ENCODE measurements at regions not wholly inside any gene's neighbourhood (a gene's known extent, or its start where the extent isn't known, plus 50 kb on each side); places are given as distances from the start of the nearest gene placed in this dataset.

DNA sequence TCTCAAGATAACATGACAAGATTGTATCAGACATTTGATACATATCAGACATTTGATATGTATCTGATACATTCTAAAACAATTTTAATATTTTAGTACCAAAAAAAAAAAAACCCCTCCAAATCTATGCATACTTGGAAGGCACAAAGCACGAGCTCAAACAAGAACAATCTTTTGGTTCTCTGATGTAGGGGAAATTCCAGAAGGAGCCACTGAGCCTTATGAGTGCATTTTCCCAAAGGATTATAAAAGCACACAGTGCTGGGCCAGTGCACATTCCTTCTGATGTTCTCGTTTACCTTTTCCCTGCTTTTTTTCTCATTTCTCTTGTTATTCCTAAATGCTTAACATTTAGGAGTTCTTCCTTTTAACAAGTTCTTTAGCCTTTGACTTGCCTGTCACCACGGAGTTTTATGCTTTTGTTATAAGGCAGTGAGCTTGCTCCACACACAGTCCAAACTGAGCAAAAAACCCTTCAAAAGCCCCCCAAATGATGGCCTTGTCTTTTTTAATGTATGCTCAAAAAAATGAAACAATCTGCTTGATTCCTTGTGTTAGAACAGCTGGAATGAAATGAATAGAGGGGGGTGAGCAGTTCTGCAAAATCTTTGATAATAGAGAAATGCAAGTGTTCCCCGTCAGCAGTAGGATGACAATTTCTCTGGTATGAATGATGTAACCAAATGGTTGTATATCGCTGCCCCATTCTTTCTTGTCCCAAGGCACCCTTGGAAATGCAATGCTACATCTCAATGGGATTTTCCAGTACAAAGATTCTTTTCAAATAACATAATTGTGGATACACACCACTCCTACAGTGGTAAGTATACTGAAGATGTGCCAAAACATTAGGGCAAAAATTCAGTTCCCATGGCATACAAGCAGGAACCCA, 597.2 kb upstream of the ZEB2 start:
- no peak for TF ChIP-seq POLR2A (IDR thresholded peaks at IDR 0.05)
- TF ChIP-seq, protein P1, sequence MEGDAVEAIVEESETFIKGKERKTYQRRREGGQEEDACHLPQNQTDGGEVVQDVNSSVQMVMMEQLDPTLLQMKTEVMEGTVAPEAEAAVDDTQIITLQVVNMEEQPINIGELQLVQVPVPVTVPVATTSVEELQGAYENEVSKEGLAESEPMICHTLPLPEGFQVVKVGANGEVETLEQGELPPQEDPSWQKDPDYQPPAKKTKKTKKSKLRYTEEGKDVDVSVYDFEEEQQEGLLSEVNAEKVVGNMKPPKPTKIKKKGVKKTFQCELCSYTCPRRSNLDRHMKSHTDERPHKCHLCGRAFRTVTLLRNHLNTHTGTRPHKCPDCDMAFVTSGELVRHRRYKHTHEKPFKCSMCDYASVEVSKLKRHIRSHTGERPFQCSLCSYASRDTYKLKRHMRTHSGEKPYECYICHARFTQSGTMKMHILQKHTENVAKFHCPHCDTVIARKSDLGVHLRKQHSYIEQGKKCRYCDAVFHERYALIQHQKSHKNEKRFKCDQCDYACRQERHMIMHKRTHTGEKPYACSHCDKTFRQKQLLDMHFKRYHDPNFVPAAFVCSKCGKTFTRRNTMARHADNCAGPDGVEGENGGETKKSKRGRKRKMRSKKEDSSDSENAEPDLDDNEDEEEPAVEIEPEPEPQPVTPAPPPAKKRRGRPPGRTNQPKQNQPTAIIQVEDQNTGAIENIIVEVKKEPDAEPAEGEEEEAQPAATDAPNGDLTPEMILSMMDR (IDR thresholded peaks at IDR 0.05), result no peak
- no peaks in the 10 kb centered on the region for H3K4me1 ChIP-seq
- H3K4me3 ChIP-seq, result no peak overlapping the region
- no peak overlapping the region for H3K27ac ChIP-seq
- DNase-seq, result no peak
- no peaks in the 10 kb centered on the region for H3K27me3 ChIP-seq
- no peaks in the 10 kb centered on the region for H3K9me3 ChIP-seq
- H3K36me3 ChIP-seq, result no peaks in the 10 kb centered on the region

DNA sequence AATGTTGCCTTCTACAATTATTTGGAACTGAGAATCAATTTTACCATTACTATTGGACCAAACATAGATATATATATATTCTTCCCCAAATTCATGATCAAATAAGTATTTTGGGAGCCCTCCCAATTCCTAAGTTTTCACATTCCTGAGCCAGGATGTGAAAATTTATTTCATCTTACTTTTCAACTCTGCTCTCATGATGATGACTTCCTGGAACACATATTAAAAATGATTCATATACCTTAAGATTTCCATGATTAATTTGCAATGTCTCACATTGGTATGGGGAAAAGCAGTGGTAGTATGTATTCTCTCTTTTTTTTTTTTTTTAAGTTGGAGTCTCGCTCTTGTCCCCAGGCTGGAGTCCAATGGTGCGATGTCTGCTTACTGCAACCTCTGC, 596.1 kb upstream of the ZEB2 start:
- H3K4me1 ChIP-seq, result no peaks in the 10 kb centered on the region
- H3K36me3 ChIP-seq, result no peaks in the 10 kb centered on the region
- DNase-seq, result no peak
- H3K9me3 ChIP-seq, result no peaks in the 10 kb centered on the region
- TF ChIP-seq, protein P1 (IDR thresholded peaks at IDR 0.05), result no peak
- TF ChIP-seq POLR2A (IDR thresholded peaks at IDR 0.05), result no peak
- no peak overlapping the region for H3K27ac ChIP-seq
- H3K4me3 ChIP-seq, result no peak overlapping the region
- no peaks in the 10 kb centered on the region for H3K27me3 ChIP-seq

DNA sequence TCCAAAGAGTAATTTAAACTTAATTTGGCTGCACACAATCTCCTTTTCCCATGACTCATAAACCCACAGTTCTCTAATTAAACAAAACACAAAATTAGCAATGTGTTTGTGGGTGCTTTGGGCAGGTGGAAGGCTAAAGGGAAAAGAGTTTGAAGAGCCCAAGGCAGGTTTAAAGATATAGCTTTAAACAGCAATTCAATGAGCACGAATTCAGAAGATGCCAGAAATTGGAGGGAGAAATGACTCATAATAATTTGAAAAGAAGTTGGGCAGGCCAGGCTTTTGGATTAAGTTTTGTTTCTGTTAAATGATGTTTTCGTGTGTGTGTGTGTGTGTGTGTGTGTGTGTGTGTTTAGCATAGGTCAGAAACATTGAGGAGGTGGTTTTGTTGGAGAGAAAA, 594.8 kb upstream of the ZEB2 start:
- DNase-seq, result no peak
- H3K4me3 ChIP-seq, result no peak overlapping the region
- no peaks in the 10 kb centered on the region for H3K27me3 ChIP-seq
- no peak overlapping the region for H3K27ac ChIP-seq
- TF ChIP-seq POLR2A (IDR thresholded peaks at IDR 0.05), result no peak
- TF ChIP-seq, protein P1 (IDR thresholded peaks at IDR 0.05), result no peak
- H3K36me3 ChIP-seq, result no peaks in the 10 kb centered on the region
- H3K9me3 ChIP-seq, result no peaks in the 10 kb centered on the region
- H3K4me1 ChIP-seq, result no peaks in the 10 kb centered on the region

DNA sequence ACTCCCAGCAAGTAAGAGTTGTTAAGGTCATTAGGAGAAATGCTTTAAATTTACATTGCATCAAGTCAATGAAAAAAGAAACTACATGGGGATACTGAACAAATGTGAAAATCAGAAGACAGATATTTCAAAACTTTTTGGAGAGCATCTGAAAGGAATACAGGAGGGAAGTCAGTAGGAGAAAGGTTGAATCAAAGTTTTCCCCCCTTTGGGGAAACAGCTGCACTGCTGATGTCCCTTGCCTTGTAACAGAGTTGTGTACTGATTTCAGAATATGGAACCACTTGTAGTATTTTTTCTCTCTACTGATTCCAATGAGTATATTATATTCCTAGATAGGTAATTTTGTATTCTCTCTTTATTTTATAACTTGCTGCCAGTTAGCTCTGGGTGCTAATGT, 592.5 kb upstream of the ZEB2 start:
- H3K4me3 ChIP-seq, result no peak overlapping the region
- no peak for DNase-seq

DNA sequence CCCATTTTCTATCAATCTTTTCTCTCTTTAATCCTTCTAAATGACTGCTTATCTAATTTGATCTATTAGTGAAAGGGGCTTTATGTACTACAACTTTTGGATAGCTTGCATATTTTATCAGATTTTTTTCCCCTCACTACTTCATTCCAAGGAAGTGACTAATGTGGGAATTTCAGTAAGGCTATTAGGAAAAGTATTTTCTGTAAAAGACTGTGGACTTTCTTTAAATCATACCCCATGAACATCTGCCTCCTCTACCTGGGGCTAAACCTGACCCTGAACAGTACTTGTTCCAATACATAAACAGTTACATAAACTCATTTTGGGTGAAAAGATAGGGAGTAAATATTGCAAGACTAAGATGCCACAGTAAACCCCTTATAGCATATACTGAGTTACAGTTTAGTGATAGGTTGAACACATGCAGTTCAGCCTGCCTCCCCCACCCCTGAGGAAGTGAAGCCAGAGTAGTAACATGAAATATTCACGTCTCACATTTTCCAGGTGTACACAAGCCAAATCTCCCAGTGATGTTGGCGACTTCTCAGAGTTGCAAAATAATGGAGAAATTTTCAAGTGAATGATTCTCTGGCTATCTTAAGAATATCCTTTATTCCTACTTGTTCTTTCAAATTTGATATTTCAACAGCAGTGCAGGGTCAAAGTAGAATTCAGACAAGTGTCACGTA, 590.9 kb upstream of the ZEB2 start:
- no peak for TF ChIP-seq POLR2A (IDR thresholded peaks at IDR 0.05)
- TF ChIP-seq, protein P1 (IDR thresholded peaks at IDR 0.05), result no peak
- H3K4me3 ChIP-seq, result no peak overlapping the region
- no peak overlapping the region for H3K27ac ChIP-seq
- DNase-seq, result no peak
- no peaks in the 10 kb centered on the region for H3K4me1 ChIP-seq
- H3K9me3 ChIP-seq, result no peaks in the 10 kb centered on the region
- no peaks in the 10 kb centered on the region for H3K36me3 ChIP-seq
- no peaks in the 10 kb centered on the region for H3K27me3 ChIP-seq

More for the DNA sequence above, 592.5 kb upstream of the ZEB2 start:
- no peaks in the 10 kb centered on the region for H3K9me3 ChIP-seq
- H3K27ac ChIP-seq, result no peak overlapping the region
- TF ChIP-seq, protein P1 (IDR thresholded peaks at IDR 0.05), result no peak
- TF ChIP-seq POLR2A (IDR thresholded peaks at IDR 0.05), result no peak
- no peaks in the 10 kb centered on the region for H3K4me1 ChIP-seq
- no peaks in the 10 kb centered on the region for H3K27me3 ChIP-seq
- H3K36me3 ChIP-seq, result no peaks in the 10 kb centered on the region

Data from Peyer's patch (tissue), 4 donors.